Activated naive CD8-positive, alpha-beta T cell (primary cell): ENCODE measurements at regions not wholly inside any gene's neighbourhood (a gene's known extent, or its start where the extent isn't known, plus 50 kb on each side); places are given as distances from the start of the nearest gene placed in this dataset.
"Not testable (repeated sequence)": the region's sequence is repeated elsewhere in the genome, so short reads cannot be mapped to it uniquely, and the experiment has no call there.

Experiments used
- H3K27ac Mint-ChIP-seq: one replicate; pipeline ENCODE4 v1.8.0; 2021; ENCODE audit warnings: mixed read lengths
- H3K27me3 Mint-ChIP-seq: one replicate; pipeline ENCODE4 v1.8.0; 2021; ENCODE audit warnings: mixed read lengths
- H3K36me3 Mint-ChIP-seq: one replicate; pipeline ENCODE4 v1.8.0; 2021; ENCODE audit warnings: mixed read lengths
- H3K4me1 Mint-ChIP-seq: one replicate; pipeline ENCODE4 v1.8.0; 2021; ENCODE audit warnings: low read depth, mixed read lengths
- H3K4me3 Mint-ChIP-seq: one replicate; pipeline ENCODE4 v1.8.0; 2021; ENCODE audit warnings: mild to moderate bottlenecking, mixed read lengths
- H3K9me3 Mint-ChIP-seq: one replicate; pipeline ENCODE4 v1.8.0; 2021; ENCODE audit warnings: low read depth, mixed read lengths

DNA sequence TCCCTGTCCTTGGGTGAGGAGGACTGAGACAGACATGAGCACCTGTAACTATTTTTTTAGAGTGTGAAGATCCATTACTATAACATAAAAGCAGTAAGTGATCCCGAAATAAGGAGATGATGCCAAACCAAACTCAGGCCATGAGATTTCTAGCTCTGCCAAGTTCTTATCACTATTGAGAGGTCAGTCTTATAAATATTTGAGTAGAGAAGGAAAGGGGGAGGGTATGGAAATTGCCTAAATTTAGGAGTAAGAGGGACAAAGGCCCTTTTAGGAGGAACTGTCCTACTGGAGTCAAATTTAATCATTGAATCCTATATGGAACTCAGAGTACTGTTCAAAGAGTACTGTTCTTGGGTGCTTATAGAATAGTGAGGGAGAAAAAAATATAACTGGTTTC is 326.9 kb upstream of the NAALADL2 start:
- Mint-ChIP-seq H3K36me3 (no peaks in the 10 kb centered on the region), H3K4me3 (no peak overlapping the region), H3K27me3 (no peaks in the 10 kb centered on the region), H3K4me1 (no peaks in the 10 kb centered on the region), H3K27ac (no peak overlapping the region), H3K9me3 (no peaks in the 10 kb centered on the region)

- Mint-ChIP-seq H3K9me3 (no peaks in the 10 kb centered on the region), H3K36me3 (no peaks in the 10 kb centered on the region), H3K4me3 (no peak overlapping the region), H3K27me3 (peaks cover 2% of the 10 kb centered on the region), H3K27ac (no peak overlapping the region), H3K4me1 (no peaks in the 10 kb centered on the region)
Observed at GRCh38 chr3:174532776-174533175, 326.4 kb upstream of the NAALADL2 start.

DNA sequence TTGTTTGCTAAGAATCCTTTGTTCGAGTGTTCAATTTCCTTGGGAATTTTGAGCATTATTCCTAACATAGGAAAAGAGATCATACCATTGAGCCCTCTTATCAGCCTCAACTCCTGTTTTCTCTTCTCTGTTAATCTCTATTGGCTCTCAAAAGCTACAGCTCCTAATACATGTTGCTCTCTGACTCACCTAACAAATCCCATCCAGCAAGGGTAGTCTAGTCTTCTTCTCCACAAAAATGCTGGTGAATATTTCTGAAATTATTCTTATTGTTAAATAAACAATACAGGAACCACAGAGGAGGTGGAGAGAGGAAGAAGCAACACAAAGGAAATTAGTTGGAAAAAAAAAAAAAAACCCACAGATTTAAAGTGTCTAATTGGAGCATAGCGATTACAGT is 325.8 kb upstream of the NAALADL2 start:
- Mint-ChIP-seq H3K27ac (no peak overlapping the region), H3K4me3 (no peak overlapping the region), H3K36me3 (no peaks in the 10 kb centered on the region), H3K9me3 (no peaks in the 10 kb centered on the region), H3K4me1 (no peaks in the 10 kb centered on the region), H3K27me3 (peaks cover 2% of the 10 kb centered on the region)

- H3K4me1 Mint-ChIP-seq, result peaks cover 2% of the 10 kb centered on the region
- peaks cover 2% of the 10 kb centered on the region for H3K27me3 Mint-ChIP-seq
- H3K36me3 Mint-ChIP-seq, result no peaks in the 10 kb centered on the region
- no peak overlapping the region for H3K27ac Mint-ChIP-seq
- no peak overlapping the region for H3K4me3 Mint-ChIP-seq
- H3K9me3 Mint-ChIP-seq, result no peaks in the 10 kb centered on the region
Observed at GRCh38 chr3:174536319-174536718, 322.8 kb upstream of the NAALADL2 start.

- H3K36me3 Mint-ChIP-seq, result no peaks in the 10 kb centered on the region
- H3K27me3 Mint-ChIP-seq, result peaks cover 2% of the 10 kb centered on the region
- no peaks in the 10 kb centered on the region for H3K9me3 Mint-ChIP-seq
- H3K27ac Mint-ChIP-seq, result no peak overlapping the region
- peaks cover 2% of the 10 kb centered on the region for H3K4me1 Mint-ChIP-seq
- no peak overlapping the region for H3K4me3 Mint-ChIP-seq
Observed at GRCh38 chr3:174538151-174538550, 321.0 kb upstream of the NAALADL2 start.

DNA sequence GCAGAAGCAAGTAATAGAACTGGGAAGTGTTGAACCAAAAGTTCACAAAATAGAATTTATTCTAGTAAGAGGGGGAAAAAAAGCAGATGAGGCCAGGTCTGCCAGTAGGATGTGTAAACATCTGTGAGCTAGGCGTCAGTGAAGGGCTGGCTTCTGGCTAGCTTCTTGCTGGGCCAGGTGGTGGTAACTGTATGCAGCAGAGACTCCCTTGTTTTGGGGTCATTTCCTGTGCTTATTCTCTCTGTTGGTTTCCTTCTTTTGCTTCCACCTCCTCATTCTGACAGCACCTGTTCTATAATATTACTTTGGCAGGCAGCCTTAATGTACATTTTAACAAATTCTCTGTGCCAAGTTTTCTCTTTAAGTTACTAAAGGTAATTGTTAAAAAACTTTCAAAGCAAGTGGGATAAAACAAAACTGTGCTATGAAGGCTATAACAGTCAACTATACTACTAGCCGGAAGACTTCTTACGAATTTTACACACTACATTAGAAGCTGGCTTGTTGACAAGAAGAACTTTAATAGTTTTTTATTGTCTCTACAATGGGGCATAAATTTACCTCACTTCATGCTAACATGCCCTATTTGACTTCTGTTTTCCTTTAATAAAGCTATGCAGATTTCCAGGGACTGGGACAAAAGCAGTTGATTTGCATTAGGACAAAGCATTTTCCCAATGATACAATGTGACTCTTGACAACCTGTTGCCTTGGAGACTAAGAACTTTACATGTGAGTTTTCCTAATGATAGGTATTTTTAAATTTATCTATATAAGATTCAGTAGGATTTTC is 318.8 kb upstream of the NAALADL2 start:
- Mint-ChIP-seq H3K4me3 (no peak overlapping the region), H3K27ac (no peak overlapping the region), H3K27me3 (peaks cover 2% of the 10 kb centered on the region), H3K4me1 (peaks cover 2% of the 10 kb centered on the region), H3K9me3 (no peaks in the 10 kb centered on the region), H3K36me3 (no peaks in the 10 kb centered on the region)

DNA sequence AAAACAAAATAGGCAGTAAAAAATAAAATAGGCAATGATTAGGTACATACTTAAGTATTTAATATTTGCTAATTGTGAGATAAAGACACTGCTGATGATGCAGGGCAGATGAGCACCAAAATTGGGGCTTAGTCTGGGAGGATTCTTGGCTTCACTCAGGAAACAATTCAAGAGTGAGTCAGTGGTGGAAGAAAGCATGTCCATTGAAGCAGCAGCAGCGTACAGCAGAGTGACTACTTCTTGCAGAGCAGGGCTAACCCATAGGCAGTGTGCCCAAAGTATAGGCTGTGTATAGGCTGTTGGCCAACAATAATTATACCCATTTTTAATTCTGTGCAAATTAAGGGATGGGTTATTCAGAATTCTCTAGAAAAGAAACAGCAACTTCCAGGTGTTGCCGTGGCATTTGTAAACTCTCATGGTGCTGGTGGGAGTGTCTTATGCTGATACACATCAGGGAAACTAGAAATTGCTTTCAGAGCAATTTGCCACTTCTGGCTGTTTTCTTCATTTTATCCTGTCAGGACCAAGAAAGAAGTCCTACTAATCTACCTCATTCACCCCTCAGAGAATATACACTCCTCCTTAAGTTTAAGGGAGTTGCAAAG is 317.3 kb upstream of the NAALADL2 start:
- no peak overlapping the region for H3K27ac Mint-ChIP-seq
- H3K9me3 Mint-ChIP-seq, result no peaks in the 10 kb centered on the region
- peaks cover 2% of the 10 kb centered on the region for H3K27me3 Mint-ChIP-seq

GRCh38 chr3:174547801-174548435 is 311.2 kb upstream of the NAALADL2 start:
- Mint-ChIP-seq H3K36me3 (no peaks in the 10 kb centered on the region), H3K27me3 (no peaks in the 10 kb centered on the region), H3K4me3 (no peak overlapping the region), H3K4me1 (no peaks in the 10 kb centered on the region), H3K9me3 (no peaks in the 10 kb centered on the region), H3K27ac (no peak overlapping the region)

More for the DNA sequence above, 317.3 kb upstream of the NAALADL2 start:
- H3K36me3 Mint-ChIP-seq, result no peaks in the 10 kb centered on the region
- peaks cover 2% of the 10 kb centered on the region for H3K4me1 Mint-ChIP-seq
- H3K4me3 Mint-ChIP-seq, result no peak overlapping the region

- no peaks in the 10 kb centered on the region for H3K4me1 Mint-ChIP-seq
- no peaks in the 10 kb centered on the region for H3K9me3 Mint-ChIP-seq
- H3K27ac Mint-ChIP-seq, result no peak overlapping the region
- no peak overlapping the region for H3K4me3 Mint-ChIP-seq
- no peaks in the 10 kb centered on the region for H3K36me3 Mint-ChIP-seq
- no peaks in the 10 kb centered on the region for H3K27me3 Mint-ChIP-seq
Observed at GRCh38 chr3:174548841-174549623, 310.1 kb upstream of the NAALADL2 start.

- Mint-ChIP-seq H3K4me3 (no peak overlapping the region), H3K27me3 (no peaks in the 10 kb centered on the region), H3K4me1 (no peaks in the 10 kb centered on the region), H3K27ac (no peak overlapping the region), H3K9me3 (peaks cover 5% of the 10 kb centered on the region), H3K36me3 (no peaks in the 10 kb centered on the region)
Observed at GRCh38 chr3:174581558-174581957, 277.6 kb upstream of the NAALADL2 start.

GRCh38 chr3:174583396-174583795 is 275.7 kb upstream of the NAALADL2 start:
- Mint-ChIP-seq H3K27ac (no peak overlapping the region), H3K36me3 (no peaks in the 10 kb centered on the region), H3K9me3 (peaks cover 5% of the 10 kb centered on the region), H3K27me3 (no peaks in the 10 kb centered on the region), H3K4me1 (no peaks in the 10 kb centered on the region), H3K4me3 (no peak overlapping the region)

GRCh38 chr3:174587137-174587536 is 272.0 kb upstream of the NAALADL2 start:
- not testable (repeated sequence) for H3K36me3 Mint-ChIP-seq, H3K4me3 Mint-ChIP-seq, H3K27me3 Mint-ChIP-seq

DNA sequence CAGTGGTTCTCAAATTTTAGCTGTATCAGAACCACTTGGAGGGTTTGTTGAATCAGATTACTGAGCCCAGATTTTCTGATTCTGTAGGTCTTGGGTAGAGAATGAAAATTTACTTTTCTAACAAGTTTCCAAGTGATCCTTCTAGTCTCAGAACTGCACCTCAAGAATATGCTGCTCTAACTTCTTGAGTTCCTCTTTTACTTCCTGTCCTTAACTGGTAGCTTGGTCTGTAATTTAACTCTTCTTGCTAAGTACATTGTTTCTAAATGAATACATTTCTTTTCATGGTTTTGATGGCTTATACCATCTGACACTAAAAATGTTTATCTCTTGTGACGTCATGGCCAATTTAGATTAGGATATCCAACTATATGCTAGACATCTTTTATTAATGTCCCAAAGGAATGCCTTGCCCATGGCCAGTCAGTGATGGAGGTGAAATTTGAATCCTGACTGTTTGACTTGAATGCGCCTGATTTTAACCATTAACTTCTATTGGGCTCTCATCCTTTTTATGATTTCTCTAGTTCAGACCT is 262.6 kb upstream of the NAALADL2 start:
- Mint-ChIP-seq H3K36me3 (no peaks in the 10 kb centered on the region), H3K4me3 (no peak overlapping the region), H3K27me3 (no peaks in the 10 kb centered on the region), H3K4me1 (no peaks in the 10 kb centered on the region), H3K27ac (no peak overlapping the region), H3K9me3 (peaks cover 14% of the 10 kb centered on the region)

More at GRCh38 chr3:174587137-174587536, 272.0 kb upstream of the NAALADL2 start:
- H3K4me1 Mint-ChIP-seq, H3K9me3 Mint-ChIP-seq, H3K27ac Mint-ChIP-seq: not testable (repeated sequence)

DNA sequence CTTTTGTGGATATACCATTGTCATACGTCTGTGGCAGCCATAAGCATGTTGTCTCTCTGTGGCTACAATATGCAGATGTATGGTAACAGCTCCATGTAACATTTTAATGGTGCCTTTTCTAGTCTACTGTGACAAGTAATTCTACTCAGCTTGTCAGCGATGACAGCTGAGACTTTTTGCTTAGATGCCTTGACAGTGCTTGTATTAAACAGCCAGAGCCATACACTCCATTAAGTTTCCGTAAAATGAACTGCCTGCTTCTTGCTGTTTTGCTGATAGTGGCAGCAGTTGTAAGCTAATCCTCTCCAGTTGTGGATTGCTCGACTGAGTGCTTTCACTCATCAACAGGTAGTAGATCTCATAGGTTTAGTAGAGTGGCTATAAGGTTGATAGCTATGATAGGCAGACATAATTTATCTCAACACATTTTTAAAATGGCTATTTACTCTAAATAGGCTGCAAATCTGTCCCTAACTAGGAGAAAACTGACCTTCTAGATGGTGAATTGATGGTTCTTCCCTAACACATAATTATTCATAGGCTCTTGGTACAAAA is 260.2 kb upstream of the NAALADL2 start:
- H3K27ac Mint-ChIP-seq, result no peak overlapping the region
- H3K4me3 Mint-ChIP-seq, result no peak overlapping the region
- H3K9me3 Mint-ChIP-seq, result peaks cover 14% of the 10 kb centered on the region
- no peaks in the 10 kb centered on the region for H3K4me1 Mint-ChIP-seq
- H3K36me3 Mint-ChIP-seq, result no peaks in the 10 kb centered on the region
- no peaks in the 10 kb centered on the region for H3K27me3 Mint-ChIP-seq
